Fibroblast of the aortic adventitia (primary cell): ENCODE measurements at regions not wholly inside any gene's neighbourhood (a gene's known extent, or its start where the extent isn't known, plus 50 kb on each side); places are given as distances from the start of the nearest gene placed in this dataset.

ENCODE experiments used
- DNase-seq: peaks from one replicate; pipeline ENCODE4 v3.0.0-alpha.2; 2010; ENCODE audit warnings: low read depth
- H3K4me3 ChIP-seq: 2 replicates; pipeline ENCODE4 v1.5.1; 2011; ENCODE audit warnings: low read depth, mild to moderate bottlenecking, control low read depth, low read length, moderate library complexity
- CTCF ChIP-seq: IDR thresholded peaks from 2 replicates; pipeline ENCODE4 v1.5.1; 2011; ENCODE audit warnings: mild to moderate bottlenecking, low read length, control low read depth, inconsistent platforms; ENCODE audit not compliant: insufficient read depth

- H3K4me3 ChIP-seq = no peak overlapping the region
- DNase-seq = no peak
- TF ChIP-seq CTCF = no peak
These were observed 135.1 kb upstream of the MAGI3 start for GRCh38 chr1:113255038-113255719.

DNA sequence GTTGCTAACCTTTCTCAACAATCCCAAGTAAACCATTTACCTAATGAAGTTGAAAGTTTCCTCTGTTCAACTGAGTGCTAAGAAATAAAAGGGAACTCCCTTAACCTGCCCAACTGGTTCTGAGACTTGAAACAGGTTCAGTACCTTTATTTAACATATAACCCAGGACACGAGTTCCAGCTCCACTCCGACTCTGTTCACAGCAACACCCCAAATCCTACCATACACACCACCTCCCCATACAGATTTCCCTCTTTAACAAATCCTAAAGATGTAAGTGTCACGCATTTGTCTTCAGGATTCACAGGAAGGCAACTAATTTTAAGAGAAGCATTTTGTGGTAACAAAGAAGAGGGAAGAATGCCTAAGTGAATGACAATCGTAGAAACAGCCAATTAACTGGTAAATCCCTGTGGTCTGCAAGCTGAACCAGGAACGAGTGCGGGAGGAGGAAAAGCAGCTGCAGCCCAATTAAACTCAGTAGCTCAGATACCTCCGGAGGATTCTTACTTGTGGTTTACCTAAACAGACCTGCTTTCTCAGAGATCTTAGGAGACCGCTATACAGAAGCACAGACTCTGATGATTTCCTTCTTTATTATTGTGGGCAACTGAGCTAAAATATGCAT, 134.5 kb upstream of the MAGI3 start:
- no peak for TF ChIP-seq CTCF
- no peak for DNase-seq
- no peak overlapping the region for H3K4me3 ChIP-seq

GRCh38 chr1:113256348-113256729, 134.0 kb upstream of the MAGI3 start:
- no peak for TF ChIP-seq CTCF

GRCh38 chr1:113259988-113260387, 130.3 kb upstream of the MAGI3 start:
- no peak overlapping the region for H3K4me3 ChIP-seq
- no peak for TF ChIP-seq CTCF
- no peak for DNase-seq

More at GRCh38 chr1:113256348-113256729, 134.0 kb upstream of the MAGI3 start:
- DNase-seq = no peak
- H3K4me3 ChIP-seq = no peak overlapping the region

DNA sequence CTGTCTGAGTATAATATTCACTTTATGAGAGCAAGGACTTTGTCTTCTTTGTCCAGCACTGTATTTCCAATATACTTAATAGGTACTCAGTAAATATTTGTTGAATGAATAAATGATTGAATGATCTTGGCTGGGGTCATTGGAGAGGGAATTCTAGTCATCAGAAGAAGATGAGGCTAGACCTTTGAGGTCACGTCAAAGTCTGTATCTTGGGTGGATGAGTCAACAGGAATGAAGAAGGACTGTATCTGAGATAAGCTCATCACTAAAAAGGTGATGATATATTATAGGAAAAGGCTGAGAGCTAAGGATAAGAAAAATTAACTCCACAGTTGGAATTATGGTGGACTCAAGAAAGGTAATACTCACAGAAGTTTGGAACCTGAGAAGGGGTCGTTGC, 125.1 kb upstream of the MAGI3 start:
- H3K4me3 ChIP-seq = no peak overlapping the region
- DNase-seq = no peak
- TF ChIP-seq CTCF = no peak

GRCh38 chr1:113266788-113267187, 123.5 kb upstream of the MAGI3 start:
- DNase-seq = no peak
- no peak overlapping the region for H3K4me3 ChIP-seq
- no peak for TF ChIP-seq CTCF
